HepG2 (cell line): ENCODE measurements at regions not wholly inside any gene's neighbourhood (a gene's known extent, or its start where the extent isn't known, plus 50 kb on each side); places are given as distances from the start of the nearest gene placed in this dataset.

Source experiments
- ATAC-seq: fragments of 200-7000 bp; cut with Tn5 transposase; 3 replicates; pipeline ENCODE4 v1.9.1; 2020; ENCODE audit warnings: mild to moderate bottlenecking, moderate library complexity
- BruUV-seq: library from RNA; stranded (reverse); fragments of 400-500 nt; replicated peaks from 2 replicates; lab custom pipeline; 2021; lab: Mats Ljungman, UMichigan
- CTCF ChIA-PET: fragments of 300-600 bp; formaldehyde crosslinking; extraction: SDS; loops from one replicate; lab custom pipeline; 2021; ENCODE audit warnings: low total read pairs, inconsistent platforms, low intra/inter-chr PET ratio; lab: Yijun Ruan, JAX
- POLR2A ChIA-PET: fragments of 350-600 bp; sonication (Branson Sonifier 250); formaldehyde crosslinking; loops from one replicate; lab custom pipeline; 2020; ENCODE audit warnings: antibody characterized with exemption, inconsistent platforms; lab: Yijun Ruan, JAX
- DNase-seq: peaks from one replicate; pipeline ENCODE4 v3.0.0-alpha.2; 2015; ENCODE audit warnings: low spot score
- FAIRE-seq: peaks from 3 replicates; lab custom pipeline; 2011; peaks lifted over from hg19 to GRCh38; lab: Jason Lieb, UNC
- H2AFZ ChIP-seq: one replicate; pipeline ENCODE4 v1.6.1; 2011; ENCODE audit warnings: low read length, inconsistent platforms
- H3K27ac ChIP-seq: fragments of 300-600 bp; 3 replicates; pipeline ENCODE4 v1.8.0; 2011; ENCODE audit warnings: mixed run types, mild to moderate bottlenecking, mixed read lengths, low read length, inconsistent platforms; ENCODE audit not compliant: insufficient read depth; ENCODE audit errors: extremely low read length
- H3K27me3 ChIP-seq, 2 experiments: fragments of 200-600 bp in 1 of 2; 2 replicates in 1 of 2; 3 replicates in 1 of 2; pipeline versions ENCODE4 v1.6.0 to v1.8.0; 2011; ENCODE audit warnings: low read length in 2 of 2, mild to moderate bottlenecking in 2 of 2, moderate library complexity in 2 of 2, inconsistent platforms in 1 of 2; ENCODE audit not compliant: insufficient read depth in 2 of 2, control insufficient read depth in 1 of 2
- H3K36me3 ChIP-seq, 2 experiments: fragments of 200-600 bp in 1 of 2; replicated peaks in 1 of 2; 2 replicates in 1 of 2; 3 replicates in 1 of 2; pipeline versions ENCODE4 v1.5.1 to v1.8.0; 2011; ENCODE audit warnings: low read length in 2 of 2, inconsistent platforms in 1 of 2; ENCODE audit not compliant: insufficient read depth in 2 of 2, control insufficient read depth in 1 of 2
- H3K4me1 ChIP-seq: 2 replicates; pipeline ENCODE4 v1.5.1; 2012; ENCODE audit warnings: low read length, inconsistent platforms; ENCODE audit not compliant: insufficient read depth
- H3K4me2 ChIP-seq: 2 replicates; pipeline ENCODE4 v1.6.0; 2011; ENCODE audit warnings: low read depth, low read length, inconsistent platforms
- H3K4me3 ChIP-seq, 3 experiments: fragments of 200-600 bp in 1 of 3; sonication (generic), shearing (Covaris generic) in 1 of 3; replicated peaks in 1 of 3; 2 replicates each; pipeline ENCODE4 v1.5.1; 2011 to 2016; ENCODE audit warnings: low read length in 3 of 3, inconsistent platforms in 2 of 3, low read depth in 2 of 3, mild to moderate bottlenecking in 2 of 3, control low read depth in 1 of 3, mixed read lengths in 1 of 3; ENCODE audit not compliant: insufficient read depth in 1 of 3
- H3K79me2 ChIP-seq: one replicate; pipeline ENCODE4 v1.6.1; 2011; ENCODE audit warnings: low read length, inconsistent platforms; ENCODE audit not compliant: insufficient read depth
- H3K9ac ChIP-seq: 2 replicates; pipeline ENCODE4 v1.6.0; 2011; ENCODE audit warnings: mild to moderate bottlenecking, low read depth, low read length, inconsistent platforms; ENCODE audit not compliant: insufficient read depth
- H3K9me3 ChIP-seq: 2 replicates; pipeline ENCODE4 v1.5.1; 2012; ENCODE audit warnings: mild to moderate bottlenecking, low read length
- H4K20me1 ChIP-seq: 2 replicates; pipeline ENCODE4 v1.6.0; 2011; ENCODE audit warnings: inconsistent platforms, mild to moderate bottlenecking, low read length, moderate library complexity; ENCODE audit not compliant: insufficient read depth
- ZBTB38 ChIP-seq: sonication (generic); formaldehyde crosslinking; IDR thresholded peaks from 2 replicates; pipeline ENCODE4 v1.5.1; 2020; ENCODE audit warnings: mild to moderate bottlenecking, missing genetic modification reagents
- ZNF34 ChIP-seq: sonication (generic); formaldehyde crosslinking; IDR thresholded peaks from 2 replicates; pipeline ENCODE4 v1.4.0; 2020; ENCODE audit warnings: mild to moderate bottlenecking, missing genetic modification reagents, borderline replicate concordance
- WGBS: methylation state at CpG from one replicate; pipeline ENCODE4 v1.1.6; 2017; ENCODE audit warnings: low lambda C conversion rate; 5-methylcytosine and 5-hydroxymethylcytosine counted together
- in situ Hi-C: cut with HindIII; loops from 2 replicates; pipeline ENCODE4 v1.10.0; 2017; ENCODE audit warnings: low pct_unique_long_range_greater_than_20kb; ENCODE audit not compliant: extremely low pct_ligation_motif_present
- intact Hi-C: fragments of 100-400 bp; cut with micrococcal nuclease; formaldehyde crosslinking; loops from one replicate; pipeline ENCODE4 v1.10.0; 2022; ENCODE audit not compliant: unreplicated experiment
- TF ChIP-seq, protein P1 (sequence below): sonication (generic); formaldehyde crosslinking; IDR thresholded peaks from 2 replicates; pipeline ENCODE4 v1.8.0; 2022; ENCODE audit warnings: low read depth, missing genetic modification reagents
- TF ChIP-seq, protein P2 (sequence below): sonication (generic); formaldehyde crosslinking; IDR thresholded peaks from 2 replicates; pipeline ENCODE4 v1.8.1; 2023; ENCODE audit warnings: mild to moderate bottlenecking, moderate library complexity, missing genetic modification reagents

DNA sequence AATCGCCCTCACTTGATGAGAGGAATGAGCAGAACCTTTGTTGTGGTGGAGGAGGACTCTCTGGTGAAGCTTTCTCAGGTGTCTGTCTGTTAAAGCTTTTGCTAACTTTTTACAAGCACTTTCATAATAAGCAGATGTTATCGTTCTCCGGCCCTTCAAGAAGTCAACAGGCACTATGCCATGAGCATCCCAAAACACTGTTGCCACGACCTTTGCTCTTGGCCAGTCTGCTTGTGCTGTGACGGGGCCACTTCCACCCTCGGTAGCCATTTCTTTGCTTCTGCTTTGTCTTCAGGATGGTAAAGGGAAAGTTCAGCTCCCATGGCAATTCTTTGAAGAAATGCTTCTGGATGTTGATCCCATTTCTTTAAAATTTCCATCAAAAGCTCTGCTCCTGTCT, 93.5 kb upstream of the ANKRD10 start:
- no peaks in the 10 kb centered on the region for H4K20me1 ChIP-seq
- WGBS: 20% methylated on average over 6 of the region's 6 CpGs
- H3K27ac ChIP-seq: no peak overlapping the region
- no peak overlapping the region for H3K4me2 ChIP-seq
- in situ Hi-C loops: no loop called here
- H3K27me3 ChIP-seq: peaks cover 4 to 23% of the 10 kb centered on the region in 2 experiments; a peak in 4 of 5 replicates
- POLR2A ChIA-PET: no interaction called here
- H2AFZ ChIP-seq: no peak overlapping the region
- DNase-seq: no peak
- H3K4me1 ChIP-seq: no peaks in the 10 kb centered on the region; the same call in 1 of the 2 replicates
- no peak overlapping the region for H3K4me3 ChIP-seq
- no peak for ATAC-seq
- TF ChIP-seq ZNF34 (CRISPR knock-in tag) (no peak), ZBTB38 (CRISPR knock-in tag) (no peak)
- TF ChIP-seq, all 625 proteins: peak for 0
- FAIRE-seq: no peak
- intact Hi-C loops: no loop called here
- Histone ChIP-seq H3K79me2 (no peaks in the 10 kb centered on the region), H3K9ac (no peak overlapping the region), H3K9me3 (no peaks in the 10 kb centered on the region), H3K36me3 (no peaks in the 10 kb centered on the region)
- CTCF ChIA-PET: no interaction called here
- BruUV-seq: no TSS peak

DNA sequence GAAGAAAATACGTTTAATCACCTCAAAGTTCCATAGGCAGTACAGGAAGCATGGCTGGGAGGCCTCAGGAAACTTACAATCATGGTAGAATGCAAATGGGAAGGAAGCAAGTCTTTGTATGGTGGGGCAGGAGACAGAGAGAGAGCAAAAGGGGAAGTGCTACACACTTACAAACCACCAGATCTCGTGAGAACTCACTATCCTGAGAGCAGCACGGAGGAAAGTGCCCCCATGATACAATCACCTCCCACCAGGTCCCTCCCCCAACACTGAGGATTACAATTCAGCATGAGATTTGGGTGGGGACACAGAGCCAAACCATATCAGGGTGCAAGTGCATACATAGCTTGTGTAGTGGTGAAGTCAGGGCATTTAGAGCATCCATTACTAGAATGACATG, 92.3 kb upstream of the ANKRD10 start:
- H3K4me1 ChIP-seq: no peaks in the 10 kb centered on the region
- FAIRE-seq (no peak), ATAC-seq (no peak), DNase-seq (no peak)
- H3K79me2 ChIP-seq: no peaks in the 10 kb centered on the region
- no peaks in the 10 kb centered on the region for H4K20me1 ChIP-seq
- H3K9me3 ChIP-seq: no peaks in the 10 kb centered on the region
- no peak overlapping the region for H3K9ac ChIP-seq
- H3K27me3 ChIP-seq: peaks cover 4 to 23% of the 10 kb centered on the region in 2 experiments; a peak in 4 of 5 replicates
- no peak overlapping the region for H3K4me2 ChIP-seq
- BruUV-seq: no TSS peak
- H3K4me3 ChIP-seq: no peak overlapping the region
- H3K36me3 ChIP-seq: no peaks in the 10 kb centered on the region
- intact Hi-C loops: no loop called here
- H2AFZ ChIP-seq: no peak overlapping the region
- no peak overlapping the region for H3K27ac ChIP-seq
- in situ Hi-C loops: no loop called here
- TF ChIP-seq, protein P1, sequence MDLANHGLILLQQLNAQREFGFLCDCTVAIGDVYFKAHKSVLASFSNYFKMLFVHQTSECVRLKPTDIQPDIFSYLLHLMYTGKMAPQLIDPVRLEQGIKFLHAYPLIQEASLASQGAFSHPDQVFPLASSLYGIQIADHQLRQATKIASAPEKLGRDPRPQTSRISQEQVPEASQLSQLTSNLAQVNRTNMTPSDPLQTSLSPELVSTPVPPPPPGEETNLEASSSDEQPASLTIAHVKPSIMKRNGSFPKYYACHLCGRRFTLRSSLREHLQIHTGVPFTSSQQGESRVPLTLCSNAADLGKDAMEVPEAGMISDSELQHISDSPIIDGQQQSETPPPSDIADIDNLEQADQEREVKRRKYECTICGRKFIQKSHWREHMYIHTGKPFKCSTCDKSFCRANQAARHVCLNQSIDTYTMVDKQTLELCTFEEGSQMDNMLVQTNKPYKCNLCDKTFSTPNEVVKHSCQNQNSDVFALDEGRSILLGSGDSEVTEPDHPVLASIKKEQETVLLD: no peak
- TF ChIP-seq, protein P2, sequence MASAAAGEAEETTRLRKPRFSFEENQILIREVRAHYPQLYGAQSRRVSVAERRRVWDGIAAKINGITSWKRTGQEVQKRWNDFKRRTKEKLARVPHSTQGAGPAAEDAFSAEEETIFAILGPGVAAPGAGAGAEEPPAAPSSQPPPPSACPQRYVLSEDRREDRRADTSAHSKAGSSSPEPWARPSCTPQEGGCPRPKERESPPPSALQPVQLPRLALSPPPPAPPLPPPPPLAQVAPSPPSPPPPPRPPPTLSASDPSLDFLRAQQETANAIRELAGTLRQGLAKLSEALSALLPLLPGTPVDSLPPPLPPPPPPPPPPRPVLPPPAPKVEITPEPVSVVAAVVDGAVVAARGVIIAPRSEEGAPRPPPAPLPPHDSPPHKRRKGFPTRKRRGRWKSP (CRISPR knock-in tag): no peak
- WGBS: 2% methylated on average over 3 of the region's 3 CpGs
- ChIA-PET POLR2A (no interaction called here), CTCF (no interaction called here)
